IMR-90 (cell line): ENCODE measurements at regions not wholly inside any gene's neighbourhood (a gene's known extent, or its start where the extent isn't known, plus 50 kb on each side); places are given as distances from the start of the nearest gene placed in this dataset.

Experiments used
- ATAC-seq: fragments of 200-7000 bp; cut with Tn5 transposase; 2 replicates; pipeline ENCODE4 v1.9.1; 2020; ENCODE audit warnings: low read depth, mild to moderate bottlenecking, moderate library complexity
- BruUV-seq: library from RNA; stranded (reverse); fragments of 400-500 nt; replicated peaks from 2 replicates; lab custom pipeline; 2021; lab: Mats Ljungman, UMichigan
- CTCF ChIA-PET: fragments of 300-600 bp; formaldehyde crosslinking; extraction: SDS; loops from one replicate; lab custom pipeline; 2021; ENCODE audit warnings: antibody characterized with exemption; lab: Yijun Ruan, JAX
- POLR2A ChIA-PET: fragments of 300-600 bp; sonication (Branson Sonifier 250); formaldehyde crosslinking; loops from one replicate; lab custom pipeline; 2022; ENCODE audit warnings: antibody characterized with exemption; ENCODE audit not compliant: unreplicated experiment; lab: Charles Lee
- DNase-seq: peaks from one replicate; pipeline ENCODE4 v3.0.0; 2013
- H2AFZ ChIP-seq: replicated peaks from 2 replicates; pipeline ENCODE3; 2013; ENCODE audit warnings: low read length, mild to moderate bottlenecking; ENCODE audit not compliant: poor library complexity
- H2AK5ac ChIP-seq: 2 replicates; pipeline ENCODE4 v1.6.1; 2013; ENCODE audit warnings: low read depth, low read length, inconsistent platforms
- H2AK9ac ChIP-seq: replicated peaks from 2 replicates; pipeline ENCODE3; 2013; ENCODE audit warnings: mild to moderate bottlenecking, low read depth, low read length, moderate library complexity; ENCODE audit not compliant: poor library complexity
- H2BK120ac ChIP-seq: 2 replicates; pipeline ENCODE4 v1.6.1; 2013; ENCODE audit warnings: low read depth, low read length, inconsistent platforms
- H2BK15ac ChIP-seq: 3 replicates; pipeline ENCODE4 v1.6.1; 2013; ENCODE audit warnings: low read depth, low read length, inconsistent platforms
- H2BK20ac ChIP-seq: 2 replicates; pipeline ENCODE4 v1.6.1; 2013; ENCODE audit warnings: low read depth, mild to moderate bottlenecking, inconsistent platforms, low read length, moderate library complexity
- H2BK5ac ChIP-seq: 2 replicates; pipeline ENCODE4 v1.6.1; 2013; ENCODE audit warnings: mild to moderate bottlenecking, low read depth, low read length, inconsistent platforms; ENCODE audit not compliant: poor library complexity, severe bottlenecking
- H3K14ac ChIP-seq: replicated peaks from 2 replicates; pipeline ENCODE4 v1.6.1; 2013; ENCODE audit warnings: low read depth, low read length, inconsistent platforms
- H3K18ac ChIP-seq: 2 replicates; pipeline ENCODE4 v1.6.1; 2013; ENCODE audit warnings: low read depth, low read length, control low read depth
- H3K23ac ChIP-seq: 2 replicates; pipeline ENCODE4 v1.6.1; 2013; ENCODE audit warnings: low read depth, low read length, inconsistent platforms
- H3K27ac ChIP-seq: 2 replicates; pipeline ENCODE4 v1.5.1; 2013; ENCODE audit warnings: mild to moderate bottlenecking, control low read depth, low read length; ENCODE audit not compliant: insufficient read depth
- H3K27me3 ChIP-seq: 2 replicates; pipeline ENCODE4 v1.6.1; 2013; ENCODE audit warnings: low read length; ENCODE audit not compliant: control insufficient read depth, insufficient read depth
- H3K36me3 ChIP-seq: 2 replicates; pipeline ENCODE4 v1.6.1; 2013; ENCODE audit warnings: low read length, mixed read lengths; ENCODE audit not compliant: control insufficient read depth, insufficient read depth
- H3K4ac ChIP-seq: 2 replicates; pipeline ENCODE4 v1.6.1; 2013; ENCODE audit warnings: low read depth, low read length, inconsistent platforms
- H3K4me1 ChIP-seq: 2 replicates; pipeline ENCODE4 v1.6.1; 2013; ENCODE audit warnings: low read length, mixed read lengths; ENCODE audit not compliant: control insufficient read depth, insufficient read depth
- H3K4me2 ChIP-seq: 2 replicates; pipeline ENCODE4 v1.6.1; 2013; ENCODE audit warnings: low read depth, mild to moderate bottlenecking, control low read depth, low read length, moderate library complexity
- H3K4me3 ChIP-seq: 2 replicates; pipeline ENCODE4 v1.5.1; 2013; ENCODE audit warnings: low read depth, mild to moderate bottlenecking, control low read depth, low read length, moderate library complexity; ENCODE audit not compliant: insufficient read depth
- H3K56ac ChIP-seq: 2 replicates; pipeline ENCODE4 v1.6.1; 2013; ENCODE audit warnings: low read length, inconsistent platforms; ENCODE audit not compliant: insufficient read depth; ENCODE audit errors: extremely low read depth
- H3K79me1 ChIP-seq, 2 experiments: 2 replicates each; pipeline ENCODE4 v1.6.1; 2013; ENCODE audit warnings: low read length in 2 of 2, inconsistent platforms in 1 of 2, low read depth in 1 of 2
- H3K9ac ChIP-seq: 2 replicates; pipeline ENCODE4 v1.6.1; 2013; ENCODE audit warnings: low read depth, low read length, control low read depth
- H3K9me1 ChIP-seq: 2 replicates; pipeline ENCODE4 v1.6.1; 2013; ENCODE audit warnings: low read length, inconsistent platforms; ENCODE audit not compliant: insufficient read depth
- H3K9me3 ChIP-seq: 2 replicates; pipeline ENCODE4 v1.6.1; 2013; ENCODE audit warnings: low read length; ENCODE audit not compliant: control insufficient read depth, insufficient read depth
- H4K20me1 ChIP-seq: 2 replicates; pipeline ENCODE4 v1.6.1; 2013; ENCODE audit warnings: low read length, inconsistent platforms; ENCODE audit not compliant: insufficient read depth
- H4K5ac ChIP-seq: 2 replicates; pipeline ENCODE4 v1.6.1; 2013; ENCODE audit warnings: mild to moderate bottlenecking, low read depth, low read length, control low read depth
- H4K8ac ChIP-seq, 2 experiments: 2 replicates each; pipeline ENCODE4 v1.6.1; 2013; ENCODE audit warnings: low read depth in 2 of 2, low read length in 2 of 2, control low read depth in 1 of 2, inconsistent platforms in 1 of 2
- H4K91ac ChIP-seq: 2 replicates; pipeline ENCODE4 v1.6.1; 2013; ENCODE audit warnings: low read depth, low read length, inconsistent platforms; ENCODE audit not compliant: insufficient read depth
- CHD1 ChIP-seq: IDR thresholded peaks from 2 replicates; pipeline ENCODE4 v1.6.1; 2012; ENCODE audit warnings: low read depth, low read length, improper control_type of control experiment
- FOS ChIP-seq: fragments of 150-350 bp; IDR thresholded peaks from 2 replicates; pipeline ENCODE4 v1.6.1; 2016; ENCODE audit warnings: low read depth, low read length
- MAFK ChIP-seq: IDR thresholded peaks from 2 replicates; pipeline ENCODE4 v1.6.1; 2012; ENCODE audit warnings: low read depth, low read length, improper control_type of control experiment
- RCOR1 ChIP-seq: IDR thresholded peaks from 2 replicates; pipeline ENCODE4 v1.6.1; 2012; ENCODE audit warnings: mild to moderate bottlenecking, low read length, improper control_type of control experiment; ENCODE audit not compliant: insufficient replicate concordance
- SMC3 ChIP-seq: fragments of 150-350 bp; IDR thresholded peaks from 2 replicates; pipeline ENCODE4 v1.6.1; 2016; ENCODE audit warnings: low read depth, mild to moderate bottlenecking, antibody characterized with exemption, low read length, moderate library complexity
- WGBS, 2 experiments: methylation state at CpG; one replicate each; pipeline versions ENCODE4 v1.1.5 to v1.1.7; 2013; ENCODE audit warnings: missing lambda C conversion rate in 2 of 2; ENCODE audit not compliant: insufficient read length in 1 of 2; ENCODE audit errors: extremely low coverage in 2 of 2; 5-methylcytosine and 5-hydroxymethylcytosine counted together
- dilution Hi-C: fragments of 300-500 bp; cut with HindIII; formaldehyde crosslinking; loops from one replicate; pipeline ENCODE4 v1.14.3; 2018; ENCODE audit warnings: low sequenced_read_pairs; ENCODE audit not compliant: unreplicated experiment
- in situ Hi-C: fragments of 300-500 bp; cut with MboI; formaldehyde crosslinking; loops from 3 replicates; pipeline ENCODE4 v1.14.3; 2019; ENCODE audit warnings: low sequenced_read_pairs, inconsistent platforms, mixed read lengths
- intact Hi-C: fragments of 100-400 bp; cut with micrococcal nuclease; formaldehyde crosslinking; loops from 2 replicates; pipeline ENCODE4 v1.10.0; 2022
- TF ChIP-seq, protein P1 (sequence below): conservative IDR thresholded peaks from 2 replicates; pipeline ENCODE4 v1.5.1; 2012; ENCODE audit warnings: mild to moderate bottlenecking, low read depth, low read length, improper control_type of control experiment

DNA sequence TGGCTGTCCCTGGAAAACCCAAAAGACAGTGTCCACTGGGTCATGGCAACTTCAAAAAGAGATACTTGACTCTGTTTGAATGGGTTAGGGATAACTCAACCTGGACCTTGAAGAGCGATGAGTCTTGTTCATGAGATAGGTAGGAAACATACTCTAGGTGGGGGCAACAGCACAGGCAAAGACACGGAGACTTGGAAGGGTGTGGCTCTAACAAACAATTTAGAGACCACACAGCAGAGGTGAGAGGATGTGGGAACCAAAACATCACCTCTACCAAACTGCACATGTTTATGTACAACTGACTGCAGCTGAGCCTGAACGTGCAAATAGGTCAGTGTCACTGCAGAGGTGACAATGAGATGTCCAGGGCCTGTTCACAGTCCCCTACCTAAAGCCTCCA is 247.7 kb upstream of the ADRA1B start:
- Histone ChIP-seq H3K27me3 (peaks cover 8% of the 10 kb centered on the region), H3K4me1 (no peaks in the 10 kb centered on the region), H3K14ac (no peak overlapping the region), H4K5ac (no peak overlapping the region), H3K4ac (no peak overlapping the region), H4K8ac (no peak overlapping the region), H3K9me1 (no peaks in the 10 kb centered on the region), H4K20me1 (no peaks in the 10 kb centered on the region), H2BK20ac (no peak overlapping the region), H3K4me3 (no peak overlapping the region), H3K4me2 (no peak overlapping the region), H2BK5ac (no peak overlapping the region), H3K79me1 (no peaks in the 10 kb centered on the region), H3K36me3 (no peaks in the 10 kb centered on the region), H3K23ac (no peak overlapping the region), H3K9me3 (no peaks in the 10 kb centered on the region), H3K27ac (no peak overlapping the region), H2BK15ac (no peak overlapping the region), H4K91ac (no peak overlapping the region), H2AK5ac (no peak overlapping the region), H3K9ac (no peak overlapping the region), H2BK120ac (no peak overlapping the region), H2AFZ (no peak overlapping the region), H3K18ac (no peak overlapping the region), H2AK9ac (no peak overlapping the region), H3K56ac (no peak overlapping the region)
- ATAC-seq, result no peak
- POLR2A ChIA-PET, result no interaction called here
- WGBS, 2 experiments, result no CpG with 5 or more reads among the region's 3 CpGs
- intact Hi-C loops (no loop called here), dilution Hi-C loops (no loop called here), in situ Hi-C loops (no loop called here)
- CTCF ChIA-PET, result no interaction called here
- DNase-seq, result no peak
- TF ChIP-seq CHD1 (no peak), SMC3 (no peak), FOS (no peak), MAFK (no peak), RCOR1 (no peak)
- TF ChIP-seq, protein P1, sequence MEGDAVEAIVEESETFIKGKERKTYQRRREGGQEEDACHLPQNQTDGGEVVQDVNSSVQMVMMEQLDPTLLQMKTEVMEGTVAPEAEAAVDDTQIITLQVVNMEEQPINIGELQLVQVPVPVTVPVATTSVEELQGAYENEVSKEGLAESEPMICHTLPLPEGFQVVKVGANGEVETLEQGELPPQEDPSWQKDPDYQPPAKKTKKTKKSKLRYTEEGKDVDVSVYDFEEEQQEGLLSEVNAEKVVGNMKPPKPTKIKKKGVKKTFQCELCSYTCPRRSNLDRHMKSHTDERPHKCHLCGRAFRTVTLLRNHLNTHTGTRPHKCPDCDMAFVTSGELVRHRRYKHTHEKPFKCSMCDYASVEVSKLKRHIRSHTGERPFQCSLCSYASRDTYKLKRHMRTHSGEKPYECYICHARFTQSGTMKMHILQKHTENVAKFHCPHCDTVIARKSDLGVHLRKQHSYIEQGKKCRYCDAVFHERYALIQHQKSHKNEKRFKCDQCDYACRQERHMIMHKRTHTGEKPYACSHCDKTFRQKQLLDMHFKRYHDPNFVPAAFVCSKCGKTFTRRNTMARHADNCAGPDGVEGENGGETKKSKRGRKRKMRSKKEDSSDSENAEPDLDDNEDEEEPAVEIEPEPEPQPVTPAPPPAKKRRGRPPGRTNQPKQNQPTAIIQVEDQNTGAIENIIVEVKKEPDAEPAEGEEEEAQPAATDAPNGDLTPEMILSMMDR, result no peak
- no TSS peak for BruUV-seq
